ENCODE measurements at regions not wholly inside any gene's neighbourhood (a gene's known extent, or its start where the extent isn't known, plus 50 kb on each side); places are given as distances from the start of the nearest gene placed in this dataset.

- FAIRE-seq (no peak), DNase-seq (ENCODE audit: insufficient read length, low spot score) (no peak)
- no peak for TF ChIP-seq POLR2A (IDR thresholded peaks at IDR 0.05; ENCODE audit: low read depth, low read length)
- no peak for TF ChIP-seq POLR2AphosphoS5 (IDR thresholded peaks at IDR 0.05; ENCODE audit: low read depth, low read length)
- no peak for TF ChIP-seq PAX5 (IDR thresholded peaks at IDR 0.05; ENCODE audit: insufficient read depth, low read length, severe bottlenecking)
- TF ChIP-seq POU2F2 (IDR thresholded peaks at IDR 0.05; ENCODE audit: low read depth, low read length), result no peak
- TF ChIP-seq TAF1 (IDR thresholded peaks at IDR 0.05; ENCODE audit: low read depth, low read length), result no peak
- no peak for TF ChIP-seq SPI1 (IDR thresholded peaks at IDR 0.05; ENCODE audit: low read depth, low read length)
Observed at GRCh38 chr3:66778777-66779176, 219.3 kb upstream of the KBTBD8 start.

- no peak for FAIRE-seq
- DNase-seq (ENCODE audit: insufficient read length, low spot score), result no peak
- TF ChIP-seq TAF1 (IDR thresholded peaks at IDR 0.05; ENCODE audit: low read depth, low read length), result no peak
- no peak for TF ChIP-seq POU2F2 (IDR thresholded peaks at IDR 0.05; ENCODE audit: low read depth, low read length)
- no peak for TF ChIP-seq POLR2AphosphoS5 (IDR thresholded peaks at IDR 0.05; ENCODE audit: low read depth, low read length)
- no peak for TF ChIP-seq POLR2A (IDR thresholded peaks at IDR 0.05; ENCODE audit: low read depth, low read length)
- TF ChIP-seq PAX5 (IDR thresholded peaks at IDR 0.05; ENCODE audit: insufficient read depth, low read length, severe bottlenecking), result no peak
- no peak for TF ChIP-seq SPI1 (IDR thresholded peaks at IDR 0.05; ENCODE audit: low read depth, low read length)
Observed at GRCh38 chr3:66785191-66785909, 212.8 kb upstream of the KBTBD8 start.

GRCh38 chr3:66789580-66790237 lies 208.4 kb upstream of the KBTBD8 start:
- no peak for DNase-seq (ENCODE audit: insufficient read length, low spot score)
- TF ChIP-seq POLR2AphosphoS5 (IDR thresholded peaks at IDR 0.05; ENCODE audit: low read depth, low read length), result no peak
- TF ChIP-seq POU2F2 (IDR thresholded peaks at IDR 0.05; ENCODE audit: low read depth, low read length), result no peak
- no peak for TF ChIP-seq POLR2A (IDR thresholded peaks at IDR 0.05; ENCODE audit: low read depth, low read length)
- no peak for TF ChIP-seq TAF1 (IDR thresholded peaks at IDR 0.05; ENCODE audit: low read depth, low read length)
- no peak for TF ChIP-seq SPI1 (IDR thresholded peaks at IDR 0.05; ENCODE audit: low read depth, low read length)
- no peak for TF ChIP-seq PAX5 (IDR thresholded peaks at IDR 0.05; ENCODE audit: insufficient read depth, low read length, severe bottlenecking)
- no peak for FAIRE-seq

DNA sequence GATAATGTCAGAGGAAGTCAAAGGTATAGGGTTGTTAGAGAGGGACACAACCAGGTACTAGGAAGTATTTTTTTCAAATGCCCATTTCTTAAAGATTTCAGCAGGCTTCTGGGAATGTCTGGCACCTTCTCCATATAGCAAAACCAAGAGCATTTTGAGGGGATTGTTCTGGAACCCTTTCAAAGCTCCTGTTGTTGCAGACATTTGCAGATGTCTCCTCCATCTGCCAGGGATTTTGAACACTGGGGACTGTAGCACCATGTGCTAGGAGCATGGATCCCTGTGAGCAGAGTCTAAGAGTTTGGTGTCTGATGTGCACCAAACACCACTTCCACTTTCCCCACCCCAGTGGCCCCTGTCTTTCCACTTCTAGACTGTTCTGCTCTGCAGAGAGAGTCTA lies 206.0 kb upstream of the KBTBD8 start:
- FAIRE-seq (no peak), DNase-seq (ENCODE audit: insufficient read length, low spot score) (no peak)
- no peak for TF ChIP-seq POU2F2 (IDR thresholded peaks at IDR 0.05; ENCODE audit: low read depth, low read length)
- TF ChIP-seq PAX5 (IDR thresholded peaks at IDR 0.05; ENCODE audit: insufficient read depth, low read length, severe bottlenecking), result no peak
- no peak for TF ChIP-seq SPI1 (IDR thresholded peaks at IDR 0.05; ENCODE audit: low read depth, low read length)
- no peak for TF ChIP-seq POLR2A (IDR thresholded peaks at IDR 0.05; ENCODE audit: low read depth, low read length)
- no peak for TF ChIP-seq TAF1 (IDR thresholded peaks at IDR 0.05; ENCODE audit: low read depth, low read length)
- TF ChIP-seq POLR2AphosphoS5 (IDR thresholded peaks at IDR 0.05; ENCODE audit: low read depth, low read length), result no peak

DNA sequence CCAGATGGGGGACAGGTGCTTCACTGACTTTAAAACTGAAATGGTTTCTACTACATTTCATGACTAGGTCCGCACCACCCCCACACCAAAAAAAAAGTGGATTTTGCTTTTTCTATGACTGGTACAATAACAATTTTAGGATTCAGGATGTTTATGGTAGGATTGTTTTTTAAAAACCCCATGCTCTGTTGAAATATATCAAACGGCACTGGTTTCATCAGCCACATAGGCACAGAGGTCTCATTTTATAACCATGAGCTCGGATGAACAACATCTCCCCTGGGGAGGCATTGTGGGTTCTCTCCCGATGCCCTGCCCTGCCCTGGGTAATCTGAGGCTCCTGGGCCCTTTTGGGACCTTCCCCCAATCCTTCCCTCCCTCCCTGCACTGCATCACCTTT lies 202.7 kb upstream of the KBTBD8 start:
- TF ChIP-seq TAF1 (IDR thresholded peaks at IDR 0.05; ENCODE audit: low read depth, low read length) (no peak), PAX5 (IDR thresholded peaks at IDR 0.05; ENCODE audit: insufficient read depth, low read length, severe bottlenecking) (no peak), POLR2A (IDR thresholded peaks at IDR 0.05; ENCODE audit: low read depth, low read length) (no peak)
- DNase-seq (ENCODE audit: insufficient read length, low spot score) (no peak), FAIRE-seq (no peak)

DNA sequence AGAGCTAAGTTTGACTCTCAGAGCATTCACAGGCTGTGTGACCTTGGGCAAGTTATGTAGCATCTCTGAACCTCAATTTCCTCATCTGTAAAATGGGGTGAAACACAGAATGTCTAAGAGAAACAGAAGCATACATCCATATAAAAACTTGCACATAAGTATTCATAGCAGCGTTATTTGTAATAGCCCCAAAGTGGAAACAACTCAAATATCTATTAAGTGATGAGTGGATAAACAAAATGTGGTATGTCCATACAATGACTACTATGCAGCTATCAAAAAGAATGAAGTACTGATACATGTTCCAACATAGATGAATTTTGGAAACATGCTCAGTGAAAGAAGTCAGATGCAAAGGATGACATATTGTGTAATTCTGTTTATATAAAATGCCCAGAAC lies 201.8 kb upstream of the KBTBD8 start:
- FAIRE-seq (no peak), DNase-seq (ENCODE audit: insufficient read length, low spot score) (no peak)
- TF ChIP-seq TAF1 (IDR thresholded peaks at IDR 0.05; ENCODE audit: low read depth, low read length), result no peak
- no peak for TF ChIP-seq SPI1 (IDR thresholded peaks at IDR 0.05; ENCODE audit: low read depth, low read length)
- no peak for TF ChIP-seq PAX5 (IDR thresholded peaks at IDR 0.05; ENCODE audit: insufficient read depth, low read length, severe bottlenecking)
- no peak for TF ChIP-seq POLR2A (IDR thresholded peaks at IDR 0.05; ENCODE audit: low read depth, low read length)
- TF ChIP-seq POU2F2 (IDR thresholded peaks at IDR 0.05; ENCODE audit: low read depth, low read length), result no peak
- TF ChIP-seq POLR2AphosphoS5 (IDR thresholded peaks at IDR 0.05; ENCODE audit: low read depth, low read length), result no peak

DNA sequence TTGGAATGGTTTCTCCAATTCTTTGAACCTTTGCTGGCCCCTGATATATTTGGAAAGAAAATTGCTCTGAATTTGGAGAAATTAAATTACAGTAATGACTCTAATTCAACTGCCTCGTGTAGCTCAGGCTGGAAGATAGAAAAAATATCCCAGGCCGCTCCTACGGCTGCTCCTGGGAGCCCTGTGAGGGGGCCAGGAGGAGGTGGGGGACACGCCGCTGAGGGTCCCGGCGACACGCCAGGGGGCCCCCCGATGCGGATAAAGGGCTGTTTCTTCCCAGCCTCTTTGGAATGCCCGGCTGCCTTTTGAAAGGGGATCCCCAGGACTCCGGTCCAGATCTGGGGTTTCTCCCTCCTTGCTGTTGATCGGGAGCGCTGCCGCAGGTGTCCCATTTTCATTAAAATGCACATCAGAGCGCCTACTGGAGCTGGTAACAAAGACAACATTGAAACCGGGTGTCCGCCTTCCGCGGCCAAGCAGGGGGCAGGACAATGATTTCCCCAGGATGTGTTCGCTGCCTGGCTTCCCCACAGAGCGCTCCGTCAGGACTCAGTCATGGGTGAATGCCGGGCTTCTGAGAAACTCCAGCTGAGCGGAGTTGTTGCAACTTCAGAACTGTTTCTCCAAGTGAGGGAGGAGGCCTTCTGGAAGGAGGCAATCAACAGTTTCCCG lies 200.1 kb upstream of the KBTBD8 start:
- TF ChIP-seq TAF1 (IDR thresholded peaks at IDR 0.05; ENCODE audit: low read depth, low read length) (no peak), POU2F2 (IDR thresholded peaks at IDR 0.05; ENCODE audit: low read depth, low read length) (no peak), POLR2A (IDR thresholded peaks at IDR 0.05; ENCODE audit: low read depth, low read length) (no peak), SPI1 (IDR thresholded peaks at IDR 0.05; ENCODE audit: low read depth, low read length) (no peak), POLR2AphosphoS5 (IDR thresholded peaks at IDR 0.05; ENCODE audit: low read depth, low read length) (no peak), PAX5 (IDR thresholded peaks at IDR 0.05; ENCODE audit: insufficient read depth, low read length, severe bottlenecking) (no peak)
- FAIRE-seq, result no peak
- no peak for DNase-seq (ENCODE audit: insufficient read length, low spot score)

- TF ChIP-seq POU2F2 (IDR thresholded peaks at IDR 0.05; ENCODE audit: low read depth, low read length) (no peak), POLR2A (IDR thresholded peaks at IDR 0.05; ENCODE audit: low read depth, low read length) (no peak), SPI1 (IDR thresholded peaks at IDR 0.05; ENCODE audit: low read depth, low read length) (no peak), TAF1 (IDR thresholded peaks at IDR 0.05; ENCODE audit: low read depth, low read length) (no peak), PAX5 (IDR thresholded peaks at IDR 0.05; ENCODE audit: insufficient read depth, low read length, severe bottlenecking) (no peak), POLR2AphosphoS5 (IDR thresholded peaks at IDR 0.05; ENCODE audit: low read depth, low read length) (no peak)
- DNase-seq (ENCODE audit: insufficient read length, low spot score) (no peak), FAIRE-seq (no peak)
Observed at GRCh38 chr3:66800941-66801545, 197.1 kb upstream of the KBTBD8 start.

DNA sequence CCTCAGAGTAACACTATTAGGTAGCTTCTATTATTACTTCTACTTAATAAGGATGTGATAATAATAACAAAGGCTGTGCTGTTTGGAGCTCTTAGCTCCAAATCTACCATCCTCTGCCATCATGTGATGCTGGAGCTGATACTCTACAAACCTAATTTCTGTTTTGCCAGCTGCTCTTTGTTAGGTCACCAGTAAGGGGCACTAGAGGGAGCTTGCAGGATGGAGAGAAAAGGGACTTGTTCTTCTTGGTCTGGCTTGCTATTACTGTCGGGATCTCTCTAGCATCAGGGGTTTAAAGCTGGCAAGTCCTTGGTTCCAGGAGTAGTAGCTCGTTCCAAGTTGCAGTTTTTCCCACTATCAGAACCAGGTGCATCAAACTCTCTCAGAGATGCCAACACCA lies 194.9 kb upstream of the KBTBD8 start:
- TF ChIP-seq PAX5 (IDR thresholded peaks at IDR 0.05; ENCODE audit: insufficient read depth, low read length, severe bottlenecking), result no peak
- no peak for TF ChIP-seq SPI1 (IDR thresholded peaks at IDR 0.05; ENCODE audit: low read depth, low read length)
- no peak for TF ChIP-seq POLR2A (IDR thresholded peaks at IDR 0.05; ENCODE audit: low read depth, low read length)
- TF ChIP-seq TAF1 (IDR thresholded peaks at IDR 0.05; ENCODE audit: low read depth, low read length), result no peak
- TF ChIP-seq POLR2AphosphoS5 (IDR thresholded peaks at IDR 0.05; ENCODE audit: low read depth, low read length), result no peak
- no peak for TF ChIP-seq POU2F2 (IDR thresholded peaks at IDR 0.05; ENCODE audit: low read depth, low read length)
- FAIRE-seq (no peak), DNase-seq (ENCODE audit: insufficient read length, low spot score) (no peak)
